Trophoblast cell (in vitro differentiated cells and primary cell): ENCODE measurements at regions not wholly inside any gene's neighbourhood (a gene's known extent, or its start where the extent isn't known, plus 50 kb on each side); places are given as distances from the start of the nearest gene placed in this dataset.

Experiments used
- DNase-seq, 2 donors: peaks; one replicate each; pipeline ENCODE4 v3.0.0-alpha.2; 2016
- H2AFZ ChIP-seq: 2 replicates; pipeline ENCODE4 v1.6.1; 2013; ENCODE audit warnings: low read length, moderate library complexity, mild to moderate bottlenecking; ENCODE audit not compliant: insufficient read depth, poor library complexity
- H2AK5ac ChIP-seq: 2 replicates; pipeline ENCODE4 v1.6.1; 2013; ENCODE audit warnings: mild to moderate bottlenecking, low read length
- H2BK120ac ChIP-seq: 2 replicates; pipeline ENCODE4 v1.6.1; 2013; ENCODE audit warnings: low read length, mild to moderate bottlenecking, moderate library complexity; ENCODE audit not compliant: insufficient read depth, poor library complexity
- H2BK12ac ChIP-seq: 2 replicates; pipeline ENCODE4 v1.6.1; 2013; ENCODE audit warnings: mild to moderate bottlenecking, low read length, moderate library complexity
- H2BK5ac ChIP-seq: 2 replicates; pipeline ENCODE4 v1.6.1; 2013; ENCODE audit warnings: low read length, low read depth, moderate library complexity, mild to moderate bottlenecking; ENCODE audit not compliant: poor library complexity
- H3K14ac ChIP-seq: 2 replicates; pipeline ENCODE4 v1.6.1; 2013; ENCODE audit warnings: mild to moderate bottlenecking, low read length
- H3K18ac ChIP-seq: 2 replicates; pipeline ENCODE4 v1.6.1; 2013; ENCODE audit warnings: mild to moderate bottlenecking, low read length
- H3K23ac ChIP-seq: 2 replicates; pipeline ENCODE4 v1.6.1; 2013; ENCODE audit warnings: low read length
- H3K27ac ChIP-seq: 2 replicates; pipeline ENCODE4 v1.5.1; 2013; ENCODE audit warnings: low read depth, mild to moderate bottlenecking, inconsistent platforms, low read length, moderate library complexity
- H3K27me3 ChIP-seq: 2 replicates; pipeline ENCODE4 v1.6.1; 2013; ENCODE audit warnings: inconsistent platforms, mild to moderate bottlenecking, low read length, moderate library complexity; ENCODE audit not compliant: insufficient read depth
- H3K36me3 ChIP-seq, 2 experiments: 1 replicate in 1 of 2; 2 replicates in 1 of 2; pipeline ENCODE4 v1.6.1; 2013; ENCODE audit warnings: low read length in 2 of 2, mild to moderate bottlenecking in 2 of 2, moderate library complexity in 1 of 2; ENCODE audit not compliant: insufficient read depth in 2 of 2, control insufficient read depth in 1 of 2
- H3K4ac ChIP-seq: 2 replicates; pipeline ENCODE4 v1.6.1; 2013; ENCODE audit warnings: low read depth, mild to moderate bottlenecking, low read length, moderate library complexity
- H3K4me1 ChIP-seq, 2 experiments: 1 replicate in 1 of 2; 2 replicates in 1 of 2; pipeline ENCODE4 v1.6.1; 2013; ENCODE audit warnings: low read length in 2 of 2, mild to moderate bottlenecking in 2 of 2, moderate library complexity in 1 of 2; ENCODE audit not compliant: insufficient read depth in 2 of 2, control insufficient read depth in 1 of 2
- H3K4me2 ChIP-seq: 2 replicates; pipeline ENCODE4 v1.6.1; 2013; ENCODE audit warnings: inconsistent platforms, mild to moderate bottlenecking, low read length, moderate library complexity
- H3K4me3 ChIP-seq: 2 replicates; pipeline ENCODE4 v1.5.1; 2013; ENCODE audit warnings: mild to moderate bottlenecking, low read depth, low read length, inconsistent platforms
- H3K79me1 ChIP-seq: one replicate; pipeline ENCODE4 v1.6.1; 2013; ENCODE audit warnings: low read length
- H3K79me2 ChIP-seq: 2 replicates; pipeline ENCODE4 v1.6.1; 2013; ENCODE audit warnings: low read length, mild to moderate bottlenecking; ENCODE audit not compliant: control insufficient read depth, insufficient read depth, poor library complexity
- H3K9ac ChIP-seq: 2 replicates; pipeline ENCODE4 v1.6.1; 2013; ENCODE audit warnings: mild to moderate bottlenecking, low read length
- H3K9me3 ChIP-seq: 2 replicates; pipeline ENCODE4 v1.6.1; 2013; ENCODE audit warnings: low read depth, mild to moderate bottlenecking, control low read depth, inconsistent platforms, low read length; ENCODE audit not compliant: insufficient read depth
- H4K12ac ChIP-seq: 2 replicates; pipeline ENCODE4 v1.6.1; 2013; ENCODE audit warnings: low read depth, mild to moderate bottlenecking, low read length, moderate library complexity
- H4K8ac ChIP-seq: 2 replicates; pipeline ENCODE4 v1.6.1; 2013; ENCODE audit warnings: low read depth, mild to moderate bottlenecking, low read length, moderate library complexity
- H4K91ac ChIP-seq: one replicate; pipeline ENCODE4 v1.6.1; 2013; ENCODE audit warnings: low read depth, mild to moderate bottlenecking, low read length, moderate library complexity
- WGBS: extraction: QIAGEN DNeasy Blood & Tissue Kit; methylation state at CpG from one replicate; pipeline ENCODE4 v1.1.7; 2013; ENCODE audit warnings: missing lambda C conversion rate; ENCODE audit not compliant: insufficient read length, insufficient coverage; ENCODE audit errors: extremely low coverage; 5-methylcytosine and 5-hydroxymethylcytosine counted together

DNA sequence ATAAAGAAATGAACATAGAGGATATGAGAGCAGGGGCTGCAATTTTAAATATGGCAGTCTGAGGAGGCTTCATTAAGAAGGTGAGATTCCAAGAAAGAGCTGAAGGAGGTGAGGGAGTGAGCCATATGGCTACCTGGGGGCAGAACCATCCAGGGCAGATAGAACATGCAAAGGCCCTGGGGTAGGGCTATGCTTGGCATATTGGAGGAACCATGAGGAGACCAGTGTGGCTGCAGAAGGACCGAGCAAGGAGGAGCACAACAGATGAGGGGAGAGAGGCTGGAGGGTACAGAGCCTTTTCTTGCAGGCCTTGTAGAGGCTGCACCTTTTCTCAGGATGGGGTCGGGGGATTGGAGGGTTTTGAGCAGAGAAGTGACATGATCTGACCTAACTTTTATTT is 69.5 kb upstream of the GATA6 start:
- H3K14ac ChIP-seq, result no peak overlapping the region
- no peak overlapping the region for H4K91ac ChIP-seq
- H3K9ac ChIP-seq, result no peak overlapping the region
- no peak overlapping the region for H3K4me2 ChIP-seq
- no peaks in the 10 kb centered on the region for H3K79me2 ChIP-seq
- H4K12ac ChIP-seq, result no peak overlapping the region
- H2AK5ac ChIP-seq, result no peak overlapping the region
- no CpG with 5 or more reads among the region's 2 CpGs for WGBS
- H2BK12ac ChIP-seq, result no peak overlapping the region
- no peak overlapping the region for H3K27ac ChIP-seq
- H3K4me3 ChIP-seq, result no peak overlapping the region
- H4K8ac ChIP-seq, result no peak overlapping the region
- no peaks in the 10 kb centered on the region for H3K36me3 ChIP-seq
- no peak overlapping the region for H2BK120ac ChIP-seq
- no peaks in the 10 kb centered on the region for H3K27me3 ChIP-seq
- H3K9me3 ChIP-seq, result no peaks in the 10 kb centered on the region
- no peaks in the 10 kb centered on the region for H3K4me1 ChIP-seq
- no peak overlapping the region for H2BK5ac ChIP-seq
- no peak overlapping the region for H3K4ac ChIP-seq
- H3K18ac ChIP-seq, result no peak overlapping the region
- no peak overlapping the region for H2AFZ ChIP-seq
- DNase-seq, result no peak
- H3K79me1 ChIP-seq, result no peaks in the 10 kb centered on the region
- no peak overlapping the region for H3K23ac ChIP-seq

DNA sequence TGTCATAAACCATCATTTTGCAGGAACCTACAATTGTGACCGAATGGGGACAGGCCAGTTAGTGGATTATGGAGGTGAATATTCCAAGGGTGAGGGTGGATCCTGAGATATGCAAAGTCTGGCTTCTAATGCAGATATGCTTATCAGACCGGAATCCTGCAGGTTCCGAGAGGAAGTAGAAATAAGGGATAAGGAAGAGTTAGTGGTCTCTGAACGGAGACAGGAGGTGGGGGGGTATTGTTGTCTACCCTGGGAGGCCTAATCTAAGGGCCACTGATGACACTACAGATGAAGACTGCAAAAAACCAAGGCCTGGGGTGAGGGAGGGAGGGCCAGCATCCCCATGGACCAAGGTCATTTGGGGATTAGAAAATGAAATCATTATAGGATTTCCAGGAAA is 67.7 kb upstream of the GATA6 start:
- no peak overlapping the region for H2BK120ac ChIP-seq
- H2AK5ac ChIP-seq, result no peak overlapping the region
- DNase-seq, result no peak
- H3K4me1 ChIP-seq, result no peaks in the 10 kb centered on the region
- H4K8ac ChIP-seq, result no peak overlapping the region
- no peak overlapping the region for H2AFZ ChIP-seq
- no peak overlapping the region for H2BK5ac ChIP-seq
- no peak overlapping the region for H3K18ac ChIP-seq
- no peak overlapping the region for H2BK12ac ChIP-seq
- H3K27me3 ChIP-seq, result no peaks in the 10 kb centered on the region
- no peak overlapping the region for H3K23ac ChIP-seq
- H3K79me2 ChIP-seq, result no peaks in the 10 kb centered on the region
- H3K9me3 ChIP-seq, result no peaks in the 10 kb centered on the region
- no peaks in the 10 kb centered on the region for H3K36me3 ChIP-seq
- H3K4ac ChIP-seq, result no peak overlapping the region
- no peak overlapping the region for H3K4me3 ChIP-seq
- no peak overlapping the region for H3K9ac ChIP-seq
- H3K14ac ChIP-seq, result no peak overlapping the region
- WGBS, result no CpG with 5 or more reads among the region's 4 CpGs
- H3K4me2 ChIP-seq, result no peak overlapping the region
- no peak overlapping the region for H4K91ac ChIP-seq
- no peak overlapping the region for H3K27ac ChIP-seq
- no peaks in the 10 kb centered on the region for H3K79me1 ChIP-seq
- no peak overlapping the region for H4K12ac ChIP-seq

DNA sequence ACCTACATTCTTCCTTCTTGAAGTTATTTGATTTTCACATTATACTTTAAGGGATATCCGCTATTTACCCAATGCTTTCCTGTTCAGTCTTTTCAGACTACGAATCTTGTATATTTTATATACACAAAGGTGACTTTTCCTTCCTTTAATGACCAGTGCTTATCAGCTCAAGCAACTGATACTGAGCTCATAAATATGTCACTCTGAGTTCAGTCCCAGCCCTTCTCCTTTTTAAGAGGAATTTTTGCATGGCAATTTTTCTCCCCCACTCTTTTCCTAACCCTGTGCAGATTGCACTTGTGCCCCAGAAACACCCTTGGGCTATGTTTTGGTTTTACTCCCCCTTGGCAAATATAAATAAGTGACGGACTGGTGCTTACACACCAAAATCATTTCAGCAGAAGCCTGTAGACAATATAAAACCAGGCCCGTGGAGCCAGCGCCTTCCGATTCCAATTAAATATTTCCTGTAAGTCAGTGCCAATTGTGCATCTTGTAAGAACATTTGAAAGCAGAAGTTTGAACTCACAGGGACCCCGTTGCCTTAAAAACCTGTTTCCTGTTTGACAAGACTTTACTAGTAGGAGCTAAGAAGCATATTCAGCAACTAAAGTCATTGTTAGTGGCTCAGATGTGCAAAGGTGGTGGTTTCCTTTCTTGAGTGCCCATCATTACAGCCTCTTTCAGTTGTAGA is 66.3 kb upstream of the GATA6 start:
- no peak overlapping the region for H4K91ac ChIP-seq
- no peak overlapping the region for H3K4me3 ChIP-seq
- H3K27me3 ChIP-seq, result no peaks in the 10 kb centered on the region
- no peaks in the 10 kb centered on the region for H3K79me1 ChIP-seq
- H2AFZ ChIP-seq, result no peak overlapping the region
- H4K8ac ChIP-seq, result no peak overlapping the region
- no peak overlapping the region for H3K14ac ChIP-seq
- whole genome bisulfite sequencing, result no CpG with 5 or more reads among the region's 7 CpGs
- no peaks in the 10 kb centered on the region for H3K9me3 ChIP-seq
- no peak overlapping the region for H2BK12ac ChIP-seq
- H3K79me2 ChIP-seq, result no peaks in the 10 kb centered on the region
- H3K27ac ChIP-seq, result no peak overlapping the region
- no peaks in the 10 kb centered on the region for H3K36me3 ChIP-seq
- H2BK120ac ChIP-seq, result no peak overlapping the region
- H3K9ac ChIP-seq, result no peak overlapping the region
- H3K4me1 ChIP-seq, result no peaks in the 10 kb centered on the region
- H3K23ac ChIP-seq, result no peak overlapping the region
- H2AK5ac ChIP-seq, result no peak overlapping the region
- no peak overlapping the region for H2BK5ac ChIP-seq
- no peak overlapping the region for H4K12ac ChIP-seq
- H3K18ac ChIP-seq, result no peak overlapping the region
- H3K4ac ChIP-seq, result no peak overlapping the region
- DNase-seq, result no peak
- no peak overlapping the region for H3K4me2 ChIP-seq

DNA sequence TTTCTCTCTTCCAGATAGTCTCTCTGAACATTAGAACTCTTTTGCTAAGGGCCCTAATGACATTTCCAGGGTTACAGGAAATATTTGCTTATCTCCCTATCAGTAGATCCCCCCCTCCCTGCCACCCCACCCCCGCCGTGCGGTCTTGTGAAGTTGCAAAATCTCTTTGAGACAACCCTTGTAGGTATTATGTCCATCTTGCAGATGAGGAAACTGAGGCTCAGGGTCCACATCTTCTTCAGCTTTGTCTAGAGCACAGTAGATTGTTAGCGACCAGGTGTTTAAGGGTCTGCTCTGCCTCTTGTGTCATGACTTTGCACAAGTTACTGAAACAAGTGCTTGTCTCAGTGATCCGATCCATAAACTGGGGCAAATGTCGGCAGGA is 65.8 kb upstream of the GATA6 start:
- no peak overlapping the region for H3K27ac ChIP-seq
- H2AK5ac ChIP-seq, result no peak overlapping the region
- H3K27me3 ChIP-seq, result no peaks in the 10 kb centered on the region
- H3K14ac ChIP-seq, result no peak overlapping the region
- H3K36me3 ChIP-seq, result no peaks in the 10 kb centered on the region
- no peaks in the 10 kb centered on the region for H3K79me2 ChIP-seq
- no peak overlapping the region for H4K91ac ChIP-seq
- no peak overlapping the region for H2BK5ac ChIP-seq
- no peak overlapping the region for H4K8ac ChIP-seq
- no peak overlapping the region for H3K9ac ChIP-seq
- H3K18ac ChIP-seq, result no peak overlapping the region
- no peak overlapping the region for H3K23ac ChIP-seq
- no peak overlapping the region for H2AFZ ChIP-seq
- no peak overlapping the region for H2BK12ac ChIP-seq
- no CpG with 5 or more reads among the region's 6 CpGs for WGBS
- H3K4ac ChIP-seq, result no peak overlapping the region
- H3K4me1 ChIP-seq, result no peaks in the 10 kb centered on the region
- no peak overlapping the region for H3K4me3 ChIP-seq
- no peak for DNase-seq
- no peak overlapping the region for H4K12ac ChIP-seq
- H3K79me1 ChIP-seq, result no peaks in the 10 kb centered on the region
- H3K4me2 ChIP-seq, result no peak overlapping the region
- H3K9me3 ChIP-seq, result no peaks in the 10 kb centered on the region
- no peak overlapping the region for H2BK120ac ChIP-seq
